Endothelial cell of umbilical vein (primary cell): ENCODE measurements at regions not wholly inside any gene's neighbourhood (a gene's known extent, or its start where the extent isn't known, plus 50 kb on each side); places are given as distances from the start of the nearest gene placed in this dataset.

Source experiments
- BruUV-seq: library from RNA; stranded (reverse); fragments of 400-500 nt; replicated peaks from 2 replicates; lab custom pipeline; 2021; lab: Mats Ljungman, UMichigan
- CTCF ChIA-PET: fragments of 300-600, 350-600 bp; sonication (Branson Sonifier 250); formaldehyde crosslinking; loops from one replicate; lab custom pipeline; 2021; ENCODE audit warnings: antibody characterized with exemption, inconsistent platforms; lab: Charles Lee
- POLR2A ChIA-PET: fragments of 300-600, 350-600 bp; sonication (Branson Sonifier 250); formaldehyde crosslinking; loops from one replicate; lab custom pipeline; 2021; ENCODE audit warnings: antibody characterized with exemption, inconsistent platforms; lab: Charles Lee
- DNase-seq: peaks from one replicate; pipeline ENCODE4 v3.0.0-alpha.2; 2011; ENCODE audit warnings: low read depth, low spot score
- FAIRE-seq: peaks from 2 replicates; lab custom pipeline; 2011; peaks lifted over from hg19 to GRCh38; lab: Jason Lieb, UNC
- H2AFZ ChIP-seq: 2 replicates; pipeline ENCODE4 v1.6.0; 2012; ENCODE audit warnings: low read depth, low read length, control low read depth, inconsistent platforms
- H3K27ac ChIP-seq: 2 replicates; pipeline ENCODE4 v1.5.1; 2011; ENCODE audit warnings: low read depth, mild to moderate bottlenecking, control low read depth, low read length, moderate library complexity; ENCODE audit not compliant: insufficient read depth
- H3K27me3 ChIP-seq, 2 experiments: 2 replicates each; pipeline versions ENCODE4 v1.6.0 to v1.6.1; 2011; ENCODE audit warnings: low read length in 2 of 2, mixed read lengths in 1 of 2; ENCODE audit not compliant: control insufficient read depth in 2 of 2, insufficient read depth in 2 of 2
- H3K36me3 ChIP-seq, 2 experiments: 2 replicates in 1 of 2; 3 replicates in 1 of 2; pipeline ENCODE4 v1.5.1; 2011; ENCODE audit warnings: low read length in 2 of 2, mild to moderate bottlenecking in 1 of 2, moderate library complexity in 1 of 2; ENCODE audit not compliant: control insufficient read depth in 2 of 2, insufficient read depth in 2 of 2; ENCODE audit errors: extremely low read depth in 1 of 2
- H3K4me1 ChIP-seq: 3 replicates; pipeline ENCODE4 v1.5.1; 2011; ENCODE audit warnings: mild to moderate bottlenecking, low read length; ENCODE audit not compliant: control insufficient read depth, insufficient read depth; ENCODE audit errors: extremely low read depth
- H3K4me2 ChIP-seq: 2 replicates; pipeline ENCODE4 v1.6.1; 2011; ENCODE audit warnings: low read length, control low read depth, mixed read lengths; ENCODE audit not compliant: insufficient read depth
- H3K4me3 ChIP-seq, 3 experiments: fragments of 200-600 bp in 1 of 3; sonication (generic), shearing (Covaris generic) in 1 of 3; replicated peaks in 1 of 3; 2 replicates each; pipeline ENCODE4 v1.5.1; 2011 to 2016; ENCODE audit warnings: control low read depth in 3 of 3, low read length in 3 of 3, mild to moderate bottlenecking in 2 of 3, inconsistent platforms in 1 of 3, low read depth in 1 of 3, moderate library complexity in 1 of 3; ENCODE audit not compliant: insufficient read depth in 1 of 3
- H3K79me2 ChIP-seq: 2 replicates; pipeline ENCODE4 v1.6.0; 2012; ENCODE audit warnings: low read length, inconsistent platforms; ENCODE audit not compliant: control insufficient read depth, insufficient read depth
- H3K9ac ChIP-seq: replicated peaks from 2 replicates; pipeline ENCODE3; 2011; ENCODE audit warnings: low read length, control low read depth; ENCODE audit not compliant: insufficient read depth; ENCODE audit errors: extremely low read depth
- H3K9me1 ChIP-seq: replicated peaks from 3 replicates; pipeline ENCODE4 v1.6.0; 2011; ENCODE audit warnings: mild to moderate bottlenecking, low read length; ENCODE audit not compliant: control insufficient read depth, insufficient read depth; ENCODE audit errors: extremely low read depth
- H3K9me3 ChIP-seq: replicated peaks from 2 replicates; pipeline ENCODE4 v1.5.1; 2012; ENCODE audit warnings: low read length, inconsistent platforms; ENCODE audit not compliant: control insufficient read depth, insufficient read depth
- H4K20me1 ChIP-seq: replicated peaks from 2 replicates; pipeline ENCODE3; 2011; ENCODE audit warnings: mild to moderate bottlenecking, low read length; ENCODE audit not compliant: control insufficient read depth, insufficient read depth; ENCODE audit errors: extremely low read depth
- CTCF ChIP-seq, 2 donors: IDR thresholded peaks; 1 replicate in 1 of 2; 2 replicates in 1 of 2; pipeline ENCODE4 v1.5.1; 2011; ENCODE audit warnings: low read length in 2 of 2, mild to moderate bottlenecking in 2 of 2, moderate library complexity in 2 of 2, control low read depth in 1 of 2, inconsistent platforms in 1 of 2, low read depth in 1 of 2; ENCODE audit not compliant: insufficient read depth in 1 of 2; ENCODE audit errors: extremely low read depth in 1 of 2
- EZH2 ChIP-seq: IDR thresholded peaks from 2 replicates; pipeline ENCODE4 v1.6.1; 2012; ENCODE audit warnings: borderline replicate concordance, low read depth, mild to moderate bottlenecking, moderate library complexity, low read length, inconsistent platforms; ENCODE audit not compliant: severe bottlenecking
- FOS ChIP-seq: IDR thresholded peaks from 2 replicates; pipeline ENCODE4 v1.6.1; 2011; ENCODE audit warnings: mild to moderate bottlenecking, low read length, moderate library complexity, borderline replicate concordance; ENCODE audit not compliant: insufficient read depth
- GATA2 ChIP-seq: IDR thresholded peaks from 2 replicates; pipeline ENCODE4 v1.7.0; 2011; ENCODE audit warnings: low read depth, mild to moderate bottlenecking, moderate library complexity, mixed read lengths, low read length; ENCODE audit not compliant: insufficient read length, insufficient read depth
- JUN ChIP-seq: IDR thresholded peaks from 2 replicates; pipeline ENCODE4 v1.6.1; 2011; ENCODE audit warnings: borderline replicate concordance, low read depth; ENCODE audit not compliant: insufficient read length, insufficient read depth
- MAX ChIP-seq: IDR thresholded peaks from 2 replicates; pipeline ENCODE4 v1.6.1; 2011; ENCODE audit not compliant: insufficient read depth, insufficient read length
- MYC ChIP-seq: IDR thresholded peaks from one replicate; pipeline ENCODE4 v1.6.1; 2011; ENCODE audit warnings: mild to moderate bottlenecking, low read depth, low read length
- POLR2A ChIP-seq: IDR thresholded peaks from 2 replicates; pipeline ENCODE4 v1.6.1; 2012; ENCODE audit warnings: low read depth, mild to moderate bottlenecking, control low read depth, low read length
- POLR2AphosphoS5 ChIP-seq: IDR thresholded peaks from 2 replicates; pipeline ENCODE4 v1.6.1; 2012; ENCODE audit warnings: low read depth, mild to moderate bottlenecking, control low read depth, low read length, moderate library complexity; ENCODE audit not compliant: insufficient read depth
- dilution Hi-C: fragments of 300-500 bp; cut with MboI; formaldehyde crosslinking; loops from one replicate; pipeline ENCODE4 v1.15.0; 2019; ENCODE audit warnings: low sequenced_read_pairs; ENCODE audit not compliant: extremely low pct_ligation_motif_present
- intact Hi-C: fragments of 100-400 bp; cut with micrococcal nuclease; formaldehyde crosslinking; loops from one replicate; pipeline ENCODE4 v1.10.0; 2022

- no peak overlapping the region for H2AFZ ChIP-seq
- DNase-seq = no peak
- no peak overlapping the region for H3K27ac ChIP-seq
- no peaks in the 10 kb centered on the region for H3K36me3 ChIP-seq
- POLR2A ChIA-PET = no interaction called here
- H3K9me1 ChIP-seq = no peaks in the 10 kb centered on the region
- no peak overlapping the region for H3K4me2 ChIP-seq
- no peaks in the 10 kb centered on the region for H3K4me1 ChIP-seq
- no peak overlapping the region for H3K9ac ChIP-seq
- H3K4me3 ChIP-seq = no peak overlapping the region
- no peaks in the 10 kb centered on the region for H4K20me1 ChIP-seq
- BruUV-seq = no TSS peak
- no peak for FAIRE-seq
- no peaks in the 10 kb centered on the region for H3K9me3 ChIP-seq
- intact Hi-C loops (no loop called here), dilution Hi-C loops (no loop called here)
- no peaks in the 10 kb centered on the region for H3K27me3 ChIP-seq
- H3K79me2 ChIP-seq = no peaks in the 10 kb centered on the region
- CTCF ChIA-PET = no interaction called here
- no peak for TF ChIP-seq CTCF (IDR thresholded peaks at IDR 0.05; ENCODE audit: extremely low read depth in 1 of 2, insufficient read depth in 1 of 2, low read depth in 1 of 2, low read length in 2 of 2)
- no peak for TF ChIP-seq EZH2
- no peak for TF ChIP-seq MYC
- TF ChIP-seq FOS = no peak
- TF ChIP-seq POLR2AphosphoS5 = no peak
- TF ChIP-seq GATA2 = no peak
- TF ChIP-seq MAX = no peak
- no peak for TF ChIP-seq JUN
- TF ChIP-seq POLR2A = no peak
Observed at GRCh38 chr20:24321973-24322372, 147.5 kb upstream of the SYNDIG1 start.
